GM21367 (cell line): ENCODE measurements at regions not wholly inside any gene's neighbourhood (a gene's known extent, or its start where the extent isn't known, plus 50 kb on each side); places are given as distances from the start of the nearest gene placed in this dataset.
"Not testable (repeated sequence)": the region's sequence is repeated elsewhere in the genome, so short reads cannot be mapped to it uniquely, and the experiment has no call there.

Experiments used
- ATAC-seq: cut with Tn5 transposase; IDR thresholded peaks from one replicate; pipeline ENCODE4 v1.9.1; 2021; ENCODE audit not compliant: unreplicated experiment

- no peak for ATAC-seq
Observed at GRCh38 chr19:28608292-28608691, 604.7 kb downstream of the UQCRFS1 start.

DNA sequence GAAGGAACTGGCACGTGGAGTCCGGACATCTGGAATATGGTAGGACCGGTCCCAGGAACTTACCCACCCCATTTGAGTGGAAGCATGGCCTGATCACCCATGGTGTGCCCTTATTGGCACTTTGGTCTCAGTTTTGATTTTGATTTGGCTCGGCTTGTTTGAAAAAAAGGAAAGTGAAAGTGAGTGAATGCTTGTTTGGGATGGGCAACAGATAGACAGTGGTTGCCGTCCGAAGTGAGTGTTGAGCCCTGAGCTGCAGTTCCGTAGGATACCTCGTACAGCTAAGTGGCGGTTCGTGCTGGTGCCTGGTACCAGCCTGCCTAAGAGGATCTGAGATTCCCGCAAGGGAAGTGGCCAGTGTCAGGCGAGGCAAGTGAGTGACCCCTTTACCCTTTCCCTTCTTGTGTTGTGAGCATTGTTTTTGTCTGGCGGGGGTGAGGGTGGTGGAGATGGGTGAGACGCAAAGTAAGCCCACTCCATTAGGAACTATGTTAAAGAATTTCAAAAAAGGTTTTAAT, 605.8 kb downstream of the UQCRFS1 start:
- ATAC-seq: no peak

GRCh38 chr19:28606269-28607032, 606.5 kb downstream of the UQCRFS1 start:
- ATAC-seq: no peak

DNA sequence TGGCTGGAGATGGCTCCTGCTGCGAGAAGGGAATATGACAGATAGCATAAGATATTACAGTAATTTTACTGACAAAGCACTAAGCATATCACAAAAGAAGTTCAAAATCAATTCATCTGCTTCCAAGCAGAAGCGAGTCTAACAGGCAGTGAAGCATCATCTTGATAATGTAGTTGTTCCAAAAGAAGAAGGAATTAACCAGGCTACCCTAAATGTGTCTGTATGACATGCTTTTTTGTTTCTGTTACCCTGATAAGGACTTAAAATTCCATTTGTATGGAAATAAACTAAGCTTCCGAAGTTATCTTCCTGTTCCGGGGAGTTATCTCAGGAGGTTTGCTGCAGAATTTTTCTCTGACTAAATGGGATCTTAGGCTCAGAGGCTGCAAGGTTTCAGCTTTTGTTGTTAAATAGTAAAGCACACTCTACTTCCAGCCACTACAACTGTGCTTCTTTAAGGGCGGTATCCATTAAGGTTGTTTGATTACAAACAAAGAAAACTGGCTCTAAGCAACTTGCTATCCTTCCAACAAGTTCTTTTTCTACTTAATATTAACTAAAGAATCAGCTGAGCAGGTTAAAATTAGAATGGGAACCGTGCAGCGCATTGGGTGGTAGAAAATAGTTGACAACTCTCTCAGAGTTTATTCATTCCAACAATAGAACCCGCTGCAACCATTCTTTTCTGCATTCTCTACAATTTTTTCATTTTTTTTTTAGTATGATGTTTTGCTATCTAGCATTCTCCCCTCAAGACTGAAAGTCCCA, 607.3 kb downstream of the UQCRFS1 start:
- ATAC-seq: no peak

DNA sequence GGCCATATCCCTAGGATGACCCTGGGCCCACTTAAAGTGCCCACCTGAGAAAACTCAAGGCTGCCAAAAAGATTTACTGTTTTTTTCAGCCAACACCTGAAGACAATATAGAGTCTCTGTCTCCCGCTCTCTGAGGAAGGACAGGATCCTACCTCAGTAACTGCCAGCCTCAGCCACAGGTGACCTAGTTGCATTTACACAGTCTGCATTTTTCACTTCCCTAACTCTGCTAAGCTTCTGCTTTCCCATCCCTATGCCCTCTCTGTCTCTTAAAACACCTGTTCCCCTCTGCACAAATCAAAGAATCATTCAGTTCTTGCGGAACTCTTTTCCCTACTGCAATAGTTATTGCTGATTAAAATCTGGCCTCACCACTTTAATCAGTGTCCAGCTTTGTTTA, 609.5 kb downstream of the UQCRFS1 start:
- no peak for ATAC-seq

DNA sequence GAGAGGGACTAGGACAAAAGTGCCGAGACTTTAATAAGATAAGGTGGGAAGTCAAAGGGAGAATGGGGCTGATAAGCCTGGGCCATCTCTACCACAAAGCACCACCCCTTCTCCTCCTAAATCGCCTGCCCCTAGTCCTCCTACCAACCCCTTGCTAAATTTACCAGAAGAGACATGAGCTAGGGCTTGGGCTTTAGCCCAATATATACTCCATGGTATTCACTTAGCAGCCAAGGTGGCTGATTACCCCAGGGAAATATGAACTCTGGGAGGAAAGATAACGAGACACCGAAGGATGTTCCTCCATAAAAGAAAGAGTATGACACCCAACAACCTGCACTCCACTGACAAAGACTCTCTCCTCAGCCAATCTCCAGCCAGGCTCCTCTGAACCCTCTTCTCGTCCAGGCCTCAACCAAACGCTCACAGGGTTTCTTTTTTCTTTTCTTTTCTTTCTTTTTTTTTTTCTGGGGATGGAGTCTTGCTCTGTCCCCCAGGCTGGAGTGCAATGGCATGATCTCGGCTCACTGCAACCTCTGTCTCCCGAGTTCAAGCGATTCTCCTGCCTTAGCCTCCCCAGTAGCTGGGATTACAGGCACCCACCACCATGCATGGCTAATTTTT, 610.2 kb downstream of the UQCRFS1 start:
- ATAC-seq: no peak

DNA sequence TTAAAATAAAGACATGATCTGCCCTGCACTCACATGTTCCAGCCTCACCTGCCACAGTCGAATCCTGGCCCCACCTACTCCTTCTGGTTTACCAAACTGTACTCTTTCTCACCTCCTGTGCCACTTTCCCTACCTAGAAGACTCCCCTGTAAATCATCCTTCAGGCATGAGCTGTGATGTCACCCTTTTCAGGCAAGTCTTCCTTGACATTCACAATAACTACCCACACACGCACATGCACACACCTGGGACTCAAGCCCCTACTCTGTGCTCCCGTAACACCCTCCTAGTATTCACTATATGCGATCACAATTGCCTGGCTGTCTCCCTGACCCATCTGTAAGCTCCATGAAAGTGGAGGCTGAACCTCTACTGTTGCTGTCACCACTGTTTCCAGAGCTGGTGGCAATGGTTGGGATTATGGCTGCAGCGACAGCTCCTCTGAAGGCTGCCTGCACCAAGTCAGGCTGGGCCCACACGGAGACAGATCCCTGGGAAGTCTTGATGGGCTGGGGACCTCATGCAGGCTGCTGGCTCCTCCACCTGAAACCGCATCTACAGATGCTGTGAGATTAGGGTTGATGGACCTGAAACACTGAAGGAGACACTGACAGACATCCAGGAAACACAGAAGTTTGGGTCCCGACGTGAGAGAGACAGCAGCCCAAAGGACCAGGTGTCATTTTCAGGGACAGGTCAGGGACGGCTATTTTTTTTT, 611.1 kb downstream of the UQCRFS1 start:
- ATAC-seq: no peak

GRCh38 chr19:28598861-28599260, 614.1 kb downstream of the UQCRFS1 start:
- ATAC-seq: no peak

DNA sequence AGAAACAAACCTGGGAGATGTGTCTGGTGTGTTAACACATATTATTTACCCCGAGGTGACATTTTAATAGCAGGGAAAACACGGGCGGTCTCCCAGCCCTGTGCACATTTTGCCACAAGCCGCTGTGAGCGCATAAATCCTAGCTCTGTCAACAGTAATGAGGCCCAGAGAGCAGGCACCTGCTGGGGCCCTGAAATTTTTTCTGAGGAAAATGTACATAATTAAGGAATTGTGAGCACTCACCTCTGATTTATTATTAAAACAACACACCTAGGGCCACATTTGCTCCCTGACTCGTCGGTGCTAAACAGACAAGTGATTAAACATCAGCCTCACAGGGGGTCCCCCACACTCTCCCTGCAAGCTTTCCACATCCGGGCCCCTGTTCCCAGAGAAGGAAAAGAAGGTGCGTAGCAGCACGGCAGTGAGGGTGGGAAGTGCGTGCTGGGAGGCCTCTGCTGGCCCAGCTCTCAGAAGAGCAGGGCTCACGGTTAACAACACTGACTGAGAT, 616.3 kb downstream of the UQCRFS1 start:
- ATAC-seq: no peak

DNA sequence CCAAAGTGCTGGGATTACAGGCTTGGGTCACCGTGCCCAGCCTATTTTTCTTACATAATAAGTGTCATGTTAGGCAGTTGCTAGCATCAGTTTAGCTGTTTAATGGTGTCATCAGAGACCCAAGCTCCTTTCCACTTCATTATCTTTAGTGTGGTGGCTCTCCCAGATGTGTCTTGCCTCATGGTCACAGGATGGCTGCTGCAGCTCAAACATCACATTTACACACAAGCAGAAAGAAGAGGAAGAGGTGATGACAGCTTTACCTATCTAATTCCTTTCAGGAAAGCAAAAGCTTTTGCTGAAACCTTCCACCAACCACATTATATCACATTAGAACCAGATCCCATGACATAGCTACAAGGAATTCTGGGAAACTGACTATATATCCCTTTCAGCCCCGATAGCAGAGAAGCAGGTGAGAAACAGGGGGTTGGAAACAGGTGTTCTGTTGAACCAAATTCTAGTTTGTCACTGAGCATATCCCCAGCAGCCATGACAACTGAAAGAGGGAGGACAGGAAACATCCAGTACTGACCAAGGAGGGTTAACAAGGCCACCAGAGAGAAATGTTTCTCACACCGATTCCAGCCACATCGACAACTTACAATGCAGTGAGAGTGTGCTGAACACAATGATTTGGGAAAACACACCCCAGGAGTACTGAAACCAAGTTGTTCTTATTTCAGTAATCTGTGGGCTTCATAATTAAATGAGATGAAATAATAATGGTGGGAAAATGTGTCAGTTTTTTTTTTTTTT, 617.0 kb downstream of the UQCRFS1 start:
- no peak for ATAC-seq

DNA sequence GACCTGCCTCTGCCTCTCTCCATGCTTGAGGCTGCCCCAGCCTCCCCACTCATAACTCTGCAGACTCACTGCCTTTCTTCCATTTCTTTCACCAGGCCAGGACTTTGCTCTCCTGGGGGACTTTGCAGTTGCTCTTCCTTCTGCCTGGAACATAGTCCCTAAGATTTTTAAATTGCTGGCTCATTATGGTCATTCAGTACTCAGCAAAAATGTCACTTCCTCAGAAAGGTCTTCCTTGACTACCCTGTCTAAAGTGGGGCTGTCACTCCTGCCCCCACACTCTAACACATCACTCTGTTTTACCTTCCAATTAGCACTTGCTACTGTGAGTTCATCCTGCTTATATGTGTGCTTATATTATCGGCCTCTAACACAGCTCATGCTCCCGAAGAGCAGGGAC, 618.2 kb downstream of the UQCRFS1 start:
- ATAC-seq: no peak

- not testable (repeated sequence) for ATAC-seq
Observed at GRCh38 chr19:28589991-28590411, 623.0 kb downstream of the UQCRFS1 start.

GRCh38 chr19:28586474-28586873, 626.5 kb downstream of the UQCRFS1 start:
- ATAC-seq: no peak

GRCh38 chr19:28585796-28586195, 627.2 kb downstream of the UQCRFS1 start:
- no peak for ATAC-seq

DNA sequence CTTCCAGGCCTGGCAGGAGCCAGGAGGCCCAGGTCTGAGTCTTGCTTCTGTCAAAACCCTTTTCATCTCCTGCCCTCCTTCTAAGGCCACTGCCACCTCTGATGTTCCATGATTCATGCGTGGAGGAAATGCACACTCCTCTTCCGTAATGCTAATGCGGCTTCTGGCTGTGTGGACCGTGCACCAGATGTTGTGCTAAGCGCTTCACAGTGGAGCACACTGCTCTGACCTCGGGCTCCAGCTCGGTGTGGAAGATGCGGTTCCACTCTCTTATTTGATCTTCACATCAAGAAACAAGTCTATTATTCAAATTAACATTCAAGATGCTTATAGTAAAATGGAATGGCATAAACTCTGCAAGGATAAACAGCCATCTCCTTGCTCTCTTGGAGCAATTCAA, 629.2 kb downstream of the UQCRFS1 start:
- no peak for ATAC-seq

- ATAC-seq: no peak
Observed at GRCh38 chr19:28583242-28583641, 629.7 kb downstream of the UQCRFS1 start.

GRCh38 chr19:28582796-28583195, 630.2 kb downstream of the UQCRFS1 start:
- no peak for ATAC-seq

- no peak for ATAC-seq
Observed at GRCh38 chr19:28582344-28582743, 630.6 kb downstream of the UQCRFS1 start.

- ATAC-seq: no peak
Observed at GRCh38 chr19:28581468-28581770, 631.5 kb downstream of the UQCRFS1 start.

DNA sequence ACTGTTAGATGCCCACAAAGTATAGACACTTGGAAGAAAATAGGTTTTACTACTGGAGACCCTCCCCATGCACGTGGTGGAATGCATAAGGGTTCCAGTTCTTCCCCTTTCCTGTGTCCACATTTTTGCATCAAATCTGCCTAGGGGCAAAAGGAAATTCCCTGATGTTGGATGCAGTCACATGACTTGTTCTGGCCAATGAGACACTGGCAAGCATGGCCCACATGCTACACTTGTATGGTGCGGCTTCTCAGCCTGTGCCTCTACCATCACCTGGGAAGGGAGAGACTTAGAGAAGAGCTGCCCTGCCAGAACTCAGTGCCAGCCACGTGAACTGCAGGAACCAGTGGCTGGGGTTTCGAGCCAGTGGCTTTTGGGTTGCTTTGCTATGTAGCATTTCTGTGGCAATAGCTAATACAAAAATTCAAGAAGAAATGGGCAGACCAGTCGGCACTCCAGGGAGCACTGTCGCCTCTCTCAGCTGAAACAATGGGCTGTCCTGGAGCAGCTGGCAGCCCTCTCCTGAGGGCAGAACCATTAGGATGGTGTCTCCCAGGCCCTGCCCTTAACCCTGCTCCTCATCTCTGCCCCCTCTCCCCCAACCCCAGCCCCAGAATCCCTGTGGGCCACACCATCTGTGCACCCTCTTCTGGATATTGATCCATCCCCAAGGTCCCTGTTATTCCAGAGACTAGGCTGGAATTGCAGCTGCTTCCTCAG, 634.0 kb downstream of the UQCRFS1 start:
- ATAC-seq: no peak
